EL (cell line): ENCODE measurements at regions not wholly inside any gene's neighbourhood (a gene's known extent, or its start where the extent isn't known, plus 50 kb on each side); places are given as distances from the start of the nearest gene placed in this dataset.
A peak's percentile ranks its signal among the peaks of the same experiment; 100 is the strongest.
"Not testable (repeated sequence)": the region's sequence is repeated elsewhere in the genome, so short reads cannot be mapped to it uniquely, and the experiment has no call there.

Source experiments
- DNase-seq: peaks from one replicate; pipeline ENCODE4 v3.0.0-alpha.2; 2016

DNA sequence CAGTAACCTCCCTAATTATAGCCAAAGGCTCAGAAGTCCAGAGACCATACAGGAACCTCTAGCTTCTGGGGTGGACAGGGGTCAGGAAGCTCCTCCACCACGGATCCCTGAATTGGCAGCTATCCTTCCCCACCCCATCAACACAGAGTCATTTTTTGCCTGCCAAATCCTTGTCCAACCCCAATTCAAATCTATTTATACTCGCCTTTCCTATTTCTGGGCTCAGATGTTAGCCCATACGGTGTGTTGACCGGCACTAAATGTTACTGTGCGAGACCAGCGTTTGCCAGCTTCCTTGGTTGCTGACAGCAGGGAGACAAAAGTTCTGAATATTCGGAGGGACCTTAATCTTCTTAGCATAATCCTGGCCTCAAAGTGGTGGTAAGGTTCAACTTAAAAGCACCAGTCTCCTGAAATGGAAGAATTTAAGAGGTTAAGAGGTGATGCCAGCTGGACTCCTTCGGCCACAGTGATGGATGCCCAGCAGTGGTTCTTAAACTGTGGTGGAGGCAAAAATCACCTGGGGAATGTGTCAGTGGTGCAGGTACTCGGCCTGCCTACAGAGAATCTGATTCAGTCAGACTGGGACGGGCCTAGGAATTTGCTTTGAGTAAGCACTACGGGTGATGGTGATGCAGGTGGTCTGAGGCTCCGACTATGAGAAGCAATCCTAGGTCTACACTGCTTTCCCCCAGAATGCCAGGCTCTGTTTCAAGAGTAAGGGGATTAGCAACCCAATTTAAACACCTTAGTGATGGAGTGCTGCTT lies 204.8 kb upstream of the MEF2C start:
- no peak for DNase-seq

DNA sequence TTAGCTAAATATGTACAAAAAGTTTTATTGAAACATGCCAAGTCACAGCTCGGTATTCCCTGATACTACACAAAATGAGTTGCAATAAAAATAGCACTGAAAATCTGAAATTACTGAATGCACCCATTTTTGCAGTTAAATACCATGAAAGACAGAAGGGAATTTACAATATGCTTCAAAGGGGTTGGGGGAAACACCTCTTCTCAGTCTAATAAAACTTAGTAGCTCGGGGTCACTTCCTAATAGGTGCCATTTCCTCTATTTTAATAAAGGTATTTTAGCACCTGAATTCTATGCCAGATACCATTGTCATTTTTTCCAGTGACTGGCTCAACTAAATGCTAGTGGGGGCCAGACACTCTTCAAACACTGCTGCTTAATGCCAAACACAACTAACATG lies 204.1 kb upstream of the MEF2C start:
- DNase-seq: no peak

DNA sequence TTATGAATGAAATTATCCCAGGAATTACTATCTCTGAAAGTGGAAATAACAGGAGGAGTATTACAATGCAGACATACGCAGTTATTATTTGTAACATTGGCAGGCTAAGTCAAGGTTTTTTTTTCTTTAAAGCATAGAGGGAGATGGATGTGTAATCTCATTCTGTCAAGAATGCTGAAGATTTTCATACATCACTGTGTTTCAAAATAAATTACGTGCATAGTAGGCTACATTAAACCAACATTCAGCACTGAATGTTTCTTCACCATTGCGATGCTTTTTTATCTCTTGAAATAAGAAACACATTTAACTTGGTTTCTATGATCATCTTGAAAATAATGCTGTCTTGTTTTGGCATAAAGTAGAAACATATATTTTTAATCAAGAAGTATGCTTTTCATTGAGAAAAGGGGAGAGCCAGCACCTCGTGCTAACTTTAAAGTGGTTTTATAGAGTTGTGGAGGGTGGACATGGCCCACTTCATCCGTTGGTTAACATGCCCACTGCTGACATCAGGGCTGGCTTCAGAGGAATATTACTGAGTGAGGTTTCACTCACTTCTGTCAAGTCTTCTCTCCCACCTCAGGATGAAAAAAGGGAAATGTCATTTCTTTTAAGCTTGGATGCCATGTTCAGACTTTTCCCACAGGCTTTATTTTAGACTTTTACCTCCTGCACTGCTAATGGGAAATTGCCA lies 203.6 kb upstream of the MEF2C start:
- no peak for DNase-seq

DNA sequence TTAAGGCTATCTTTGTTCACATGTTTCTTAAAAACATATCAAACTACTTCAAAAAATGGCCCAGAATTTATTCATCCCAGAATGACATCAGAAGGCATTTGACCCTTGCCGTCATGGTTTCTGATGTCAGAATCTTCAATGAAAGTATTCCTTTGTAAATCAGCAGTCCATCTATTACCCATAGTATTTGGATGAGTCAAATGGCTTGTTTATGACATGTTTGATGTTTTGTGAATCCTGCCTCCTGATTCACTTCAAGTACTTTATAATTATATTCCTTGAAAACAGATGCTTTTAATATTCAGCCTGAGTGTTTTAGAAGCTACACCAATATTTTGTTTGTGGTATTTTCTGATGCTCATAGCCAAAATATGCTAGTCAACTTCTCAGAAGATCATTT lies 200.8 kb upstream of the MEF2C start:
- DNase-seq: peak; percentile 1

DNA sequence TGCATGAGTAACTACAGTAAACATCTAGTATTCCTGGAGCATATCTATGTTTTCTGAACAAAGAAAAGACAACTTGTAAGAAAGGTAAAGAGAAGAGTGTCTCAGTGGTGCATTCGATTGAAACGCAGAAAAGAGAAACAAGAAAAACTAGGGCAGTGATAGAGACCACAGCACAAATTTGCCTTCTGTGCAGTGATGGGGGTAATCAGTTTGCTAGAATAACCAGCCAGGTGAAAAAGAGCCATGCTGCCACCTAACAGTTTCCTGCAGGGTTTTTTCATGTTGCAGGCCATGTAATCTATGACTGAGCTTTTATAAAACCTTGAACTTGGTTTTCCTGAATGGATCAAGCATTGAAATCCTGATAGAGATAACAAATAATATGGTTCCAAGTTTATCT lies 198.4 kb upstream of the MEF2C start:
- DNase-seq: no peak

DNA sequence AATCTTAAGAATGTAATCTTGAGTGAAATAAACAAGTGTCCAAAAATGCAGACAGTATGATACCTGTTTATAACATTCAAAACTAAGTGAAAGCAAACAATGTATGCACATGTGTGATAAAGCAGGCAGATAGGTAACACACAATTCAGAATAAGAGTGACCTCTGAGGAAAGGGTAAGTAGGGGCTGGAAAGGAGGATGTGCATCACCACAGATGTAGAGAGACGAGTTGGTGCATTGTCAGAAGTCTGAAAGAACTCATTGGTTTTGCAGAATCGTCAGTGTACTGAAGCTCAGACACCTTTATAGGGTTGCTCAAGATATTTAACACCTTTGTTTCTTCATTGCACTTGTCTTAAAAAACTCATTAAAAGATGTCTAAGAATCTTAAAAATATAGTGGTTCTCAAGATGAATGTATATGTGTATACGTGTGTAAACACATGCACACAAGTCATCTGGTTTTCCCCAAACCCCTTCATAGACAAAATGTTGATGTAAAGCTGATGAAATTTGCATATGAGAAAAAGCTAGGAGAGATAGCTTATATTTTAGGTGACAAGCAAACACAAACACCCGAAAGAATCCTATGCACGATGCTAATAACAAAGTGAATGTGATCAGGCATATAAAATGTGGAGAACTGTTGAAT lies 197.6 kb upstream of the MEF2C start:
- DNase-seq: no peak

DNA sequence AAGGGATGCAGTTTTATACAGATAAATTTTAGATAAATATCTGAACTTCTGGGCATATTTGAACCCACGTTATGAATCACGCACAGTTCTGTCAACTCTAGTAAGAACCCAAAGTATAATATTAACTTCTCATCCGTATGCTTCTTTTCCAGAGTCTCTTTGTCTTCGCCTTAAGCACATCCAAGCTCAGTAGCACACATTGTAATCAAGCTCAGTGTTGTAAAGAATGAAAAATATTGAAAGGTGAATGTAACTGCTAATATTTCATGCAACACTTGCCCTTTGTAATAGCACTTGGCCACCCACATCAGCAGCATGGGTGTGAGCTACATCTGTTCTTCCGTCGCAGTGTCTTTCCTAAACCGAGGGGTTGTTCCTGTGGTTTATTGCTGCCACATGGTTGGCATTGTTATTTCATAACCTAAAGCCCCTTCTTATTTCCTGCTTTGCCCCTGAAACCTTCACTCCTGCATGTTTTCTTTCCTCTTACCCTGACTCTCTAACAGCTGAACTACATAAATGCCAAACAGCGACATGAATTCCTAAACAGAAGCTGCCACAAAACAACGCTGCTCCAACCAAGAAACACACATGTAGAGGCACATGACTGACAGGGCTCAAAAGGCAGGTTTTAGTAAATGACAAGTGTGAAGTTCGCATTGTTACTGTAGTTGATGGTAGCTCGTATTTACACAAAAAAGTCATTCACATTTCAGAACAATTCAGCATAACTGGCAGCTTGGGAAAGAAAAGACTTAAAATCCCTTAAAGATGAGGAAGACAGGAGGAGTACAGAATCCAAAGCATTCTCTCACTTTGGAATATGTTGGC lies 190.1 kb upstream of the MEF2C start:
- DNase-seq: no peak

DNA sequence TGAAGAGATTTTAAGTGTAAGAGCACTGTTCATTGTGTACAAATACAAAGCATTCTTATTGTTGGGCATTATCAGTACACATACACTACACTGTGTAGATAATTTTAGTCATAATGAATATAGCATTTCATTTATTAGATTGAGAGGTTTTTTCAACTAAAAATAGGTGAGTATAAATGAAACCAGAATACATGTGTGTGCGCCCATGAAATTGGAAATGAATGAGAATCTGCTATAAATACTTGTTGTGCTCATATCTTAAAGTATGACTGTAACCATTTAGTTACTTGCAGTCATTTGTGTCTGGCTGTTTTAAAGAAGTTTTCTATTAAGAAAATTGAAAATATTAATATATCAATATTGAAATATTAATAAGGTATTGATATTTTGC lies 189.0 kb upstream of the MEF2C start:
- no peak for DNase-seq

DNA sequence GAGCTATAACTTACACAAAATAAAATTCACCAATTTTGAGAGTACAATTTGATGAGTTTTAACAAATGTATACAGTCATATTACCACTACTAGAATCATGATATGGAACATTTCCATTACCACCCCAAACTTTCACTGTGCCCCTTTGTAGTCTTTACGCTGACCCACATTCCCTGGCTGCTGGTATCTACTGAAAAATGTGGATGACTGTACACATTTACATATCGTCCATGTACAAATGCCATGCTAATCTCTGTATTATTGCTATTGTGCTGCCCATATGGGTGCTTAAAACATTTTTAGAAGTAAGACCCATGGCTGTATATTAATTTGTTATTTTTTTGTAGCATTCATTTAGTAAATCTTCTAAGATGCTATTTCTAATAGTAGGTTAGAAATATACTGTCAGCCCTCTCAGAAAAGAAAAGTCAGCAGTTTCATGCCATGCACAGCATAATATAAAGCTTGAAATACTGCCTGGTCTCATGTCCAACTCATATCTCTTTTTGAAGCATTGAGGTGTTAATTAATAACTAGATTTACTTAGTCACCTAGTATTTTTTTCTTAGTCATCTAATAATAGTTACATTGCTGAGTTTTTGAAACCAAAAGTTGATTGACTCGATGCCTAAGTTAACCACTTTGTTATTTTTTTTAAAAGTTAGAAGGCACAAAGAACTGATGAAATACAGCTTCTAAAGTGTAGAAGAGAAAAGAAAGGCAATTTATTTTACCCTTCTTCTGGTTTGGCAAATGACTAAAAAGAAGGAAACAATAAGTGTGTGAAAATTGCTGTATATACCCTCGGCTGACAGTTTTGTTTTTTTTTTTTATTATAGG lies 188.3 kb upstream of the MEF2C start:
- no peak for DNase-seq

DNA sequence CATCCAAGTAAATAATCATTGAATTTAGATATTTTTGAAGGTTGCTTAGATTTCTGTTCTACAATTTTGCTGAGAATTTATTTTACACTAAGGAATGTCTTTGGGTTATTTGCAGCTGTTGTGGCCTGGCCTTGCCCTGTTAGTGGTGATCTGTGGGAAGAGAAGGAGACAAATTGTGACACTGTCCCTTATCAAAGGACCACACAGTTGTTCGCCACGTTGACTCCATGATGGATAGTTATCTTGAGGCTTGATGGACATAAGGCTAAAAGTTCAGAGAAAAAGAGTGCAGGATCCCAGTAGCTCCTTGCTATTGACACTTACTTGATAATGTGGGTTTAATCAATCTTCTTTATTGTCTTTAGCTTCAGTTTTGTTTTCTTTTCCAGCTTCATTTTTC lies 186.6 kb upstream of the MEF2C start:
- DNase-seq: no peak

DNA sequence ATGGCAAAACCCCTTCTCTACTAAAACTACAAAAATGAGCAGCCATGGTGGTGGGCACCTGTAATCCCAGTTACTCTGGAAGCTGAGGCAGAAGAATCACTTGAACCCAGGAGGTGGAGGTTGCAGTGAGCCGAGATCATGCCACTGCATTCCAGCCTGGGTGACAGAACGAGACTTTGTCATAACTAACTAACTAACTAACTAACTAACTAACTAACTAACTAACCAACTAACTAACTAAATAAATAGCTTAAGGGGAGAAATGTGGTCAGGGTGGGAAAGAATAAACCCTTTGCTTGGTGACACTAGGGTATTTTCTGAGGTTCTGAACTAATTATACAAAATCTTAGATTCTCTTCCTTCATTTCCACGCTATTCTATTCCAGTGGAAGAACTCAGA lies 184.4 kb upstream of the MEF2C start:
- no peak for DNase-seq

DNA sequence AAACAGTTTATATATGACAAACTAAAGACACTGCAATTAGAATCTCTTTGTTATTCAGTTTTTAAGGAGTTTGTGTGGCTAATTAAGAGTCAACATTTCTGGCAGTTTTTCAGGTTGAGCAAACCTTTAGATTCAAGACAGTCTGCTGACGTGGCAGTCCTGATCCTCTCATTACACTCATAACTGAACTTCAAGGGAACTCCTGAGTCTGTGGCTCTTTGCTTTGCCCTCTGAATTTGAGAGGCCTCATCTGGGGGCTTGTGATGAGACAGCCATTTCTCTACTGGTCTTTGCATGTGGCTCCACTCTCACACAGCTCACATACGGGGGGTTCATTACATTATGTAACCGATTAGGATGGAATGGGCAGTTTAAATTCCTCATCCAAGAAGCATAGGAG lies 182.9 kb upstream of the MEF2C start:
- no peak for DNase-seq

DNA sequence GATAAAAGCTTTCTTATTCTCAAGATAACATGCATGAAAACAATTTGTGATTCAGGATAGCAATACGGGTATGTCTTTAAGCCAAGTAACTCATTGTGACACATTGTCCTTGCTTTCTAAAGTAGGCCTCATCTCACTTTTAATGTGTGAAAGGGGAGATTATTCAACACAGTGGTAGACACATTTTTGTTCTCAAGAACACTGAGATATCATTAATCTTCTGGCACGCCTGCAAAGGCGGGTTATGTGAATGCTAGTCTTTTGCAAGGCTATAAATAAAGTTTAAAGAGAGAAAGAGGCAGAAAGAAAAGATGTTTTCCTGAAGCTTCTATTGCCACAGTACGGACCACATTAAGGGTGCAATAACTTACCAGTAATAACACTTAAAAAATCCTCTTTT lies 181.8 kb upstream of the MEF2C start:
- no peak for DNase-seq

DNA sequence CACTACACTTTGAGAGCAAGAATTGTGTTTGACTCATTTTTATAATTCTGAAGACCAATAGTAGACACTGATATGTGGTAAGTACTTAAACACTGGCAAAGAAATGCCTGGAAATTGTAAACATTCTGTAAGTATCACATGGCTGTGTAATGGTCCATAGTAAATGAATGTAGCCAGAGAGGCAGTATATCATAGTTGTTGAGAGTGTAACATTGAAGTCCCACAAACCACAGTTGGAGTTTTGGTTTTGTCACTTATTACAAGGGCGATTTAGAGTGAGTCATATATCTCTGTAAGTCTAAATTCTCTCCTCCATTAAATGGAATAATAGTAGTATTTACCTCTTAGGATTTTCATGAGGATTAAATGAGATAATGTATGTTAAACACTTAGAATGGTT lies 181.1 kb upstream of the MEF2C start:
- DNase-seq: no peak

DNA sequence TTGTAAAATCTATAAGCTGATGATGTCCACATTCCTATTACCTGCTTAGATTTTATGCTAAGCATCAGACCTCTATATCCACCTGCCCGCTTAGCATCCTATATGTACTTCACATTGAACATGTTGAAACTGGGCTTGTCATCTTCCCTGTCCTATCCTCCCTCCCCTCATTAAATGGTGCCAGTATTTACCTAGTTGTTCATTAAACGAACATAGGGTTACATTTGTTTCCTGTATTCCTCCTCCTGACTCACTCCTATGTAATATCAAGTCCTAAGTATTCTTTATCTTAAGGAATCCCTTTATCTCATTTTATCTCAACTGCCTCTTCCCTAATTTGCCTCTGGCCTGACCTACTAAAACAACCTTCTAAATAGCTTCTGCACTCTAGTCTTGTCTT lies 177.8 kb upstream of the MEF2C start:
- DNase-seq: no peak

DNA sequence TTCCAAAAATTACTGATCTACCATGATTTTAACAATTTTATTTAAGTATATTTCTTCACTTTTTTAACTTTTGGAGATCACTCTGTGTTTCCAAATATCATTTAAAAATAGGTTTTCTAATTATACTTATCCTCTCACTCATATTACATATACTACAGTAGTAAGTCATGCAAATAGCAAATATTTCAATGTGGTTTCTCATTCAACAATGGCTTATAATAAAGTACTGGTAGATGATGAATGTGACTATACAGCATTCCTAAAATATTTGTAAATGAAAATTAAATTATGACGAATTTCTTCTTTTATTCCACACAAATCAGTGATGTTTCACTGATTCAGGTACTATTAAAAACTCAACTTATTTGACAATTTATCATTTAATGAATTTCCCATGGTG lies 176.3 kb upstream of the MEF2C start:
- DNase-seq: no peak

DNA sequence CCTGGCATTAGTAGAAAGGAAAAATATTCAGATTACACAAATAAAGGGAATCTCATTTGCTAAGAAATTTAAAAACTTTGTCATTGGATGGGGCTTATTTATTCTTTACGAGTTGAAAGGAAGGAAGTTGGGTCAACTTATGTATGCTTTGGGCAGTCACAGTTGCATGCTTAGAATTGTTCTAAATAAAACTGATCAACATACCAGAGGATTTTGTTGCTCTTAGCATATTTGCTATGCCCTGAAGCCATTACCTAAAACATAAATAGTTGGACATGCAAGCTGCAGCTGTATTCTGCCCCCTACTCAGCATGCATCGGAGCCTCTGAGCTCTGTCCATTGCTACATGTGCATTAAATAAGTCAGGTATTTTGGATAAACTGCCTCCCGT lies 172.7 kb upstream of the MEF2C start:
- DNase-seq: no peak

DNA sequence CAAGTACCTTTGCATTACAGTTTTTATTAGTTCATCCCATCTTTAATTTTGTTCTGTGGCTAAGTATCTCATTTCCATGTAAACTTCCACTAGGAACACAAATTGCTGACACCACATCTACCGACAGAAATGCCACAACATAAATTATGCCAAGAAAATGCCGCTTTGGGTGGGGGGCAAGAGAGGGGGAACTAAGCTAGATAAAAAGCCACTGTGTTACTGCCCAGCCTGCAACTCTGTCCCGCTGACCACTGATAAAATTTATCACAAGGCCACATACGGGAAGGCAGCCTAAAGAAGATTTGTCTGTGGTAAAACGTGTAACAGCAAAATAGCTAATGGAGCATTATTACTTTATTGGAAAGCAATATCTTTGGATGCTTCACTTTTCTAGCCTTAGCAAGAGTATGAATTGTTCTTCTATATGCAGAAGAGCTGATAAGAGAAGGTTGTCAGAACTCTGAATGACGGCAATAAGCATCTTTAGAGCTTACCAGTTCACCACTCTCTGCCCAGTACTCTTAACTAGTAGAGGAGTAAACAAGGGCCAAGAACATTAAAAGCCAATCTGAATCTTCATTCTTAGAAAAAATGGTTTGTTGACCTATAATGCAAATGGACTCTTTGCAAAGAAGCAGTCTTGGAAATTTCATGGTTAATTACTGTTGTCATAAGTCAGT lies 172.2 kb upstream of the MEF2C start:
- DNase-seq: no peak

DNA sequence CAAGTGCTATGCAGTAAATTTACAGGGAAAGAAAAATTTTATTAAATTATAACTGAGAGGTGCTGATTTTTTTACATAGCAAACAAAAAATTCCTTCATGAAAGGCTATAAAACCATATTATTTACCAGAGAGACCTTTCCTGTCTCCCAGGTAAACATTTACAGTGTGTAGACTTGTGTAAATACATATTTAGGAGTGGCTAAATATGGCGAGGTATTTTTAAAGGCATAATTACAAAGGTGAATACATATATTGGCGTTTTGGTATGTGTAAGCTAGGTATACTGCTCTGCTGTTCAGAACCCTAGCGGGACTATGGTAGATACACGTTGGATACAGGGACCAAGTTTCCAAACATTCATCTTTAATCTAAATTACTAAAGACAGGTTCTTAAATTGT lies 170.6 kb upstream of the MEF2C start:
- no peak for DNase-seq

DNA sequence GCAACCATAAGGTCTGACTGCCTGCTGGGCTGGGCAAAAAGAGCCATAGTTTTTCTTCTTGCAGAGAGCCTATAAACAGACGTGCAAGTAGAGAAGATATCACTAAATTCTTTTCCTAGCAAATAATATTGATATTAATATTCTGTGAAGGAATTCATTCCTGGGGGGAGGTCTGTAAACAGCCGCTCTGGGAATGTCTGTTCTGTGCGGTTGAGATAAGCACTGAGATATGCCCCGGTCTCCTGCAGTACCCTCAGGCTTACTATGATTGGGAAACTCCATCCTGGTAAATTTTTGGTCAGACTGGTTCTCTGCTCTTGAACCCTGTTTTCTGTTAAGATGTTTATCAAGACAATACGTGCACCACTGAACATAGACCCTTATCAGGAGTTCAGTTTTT lies 167.1 kb upstream of the MEF2C start:
- not testable (repeated sequence) for DNase-seq

DNA sequence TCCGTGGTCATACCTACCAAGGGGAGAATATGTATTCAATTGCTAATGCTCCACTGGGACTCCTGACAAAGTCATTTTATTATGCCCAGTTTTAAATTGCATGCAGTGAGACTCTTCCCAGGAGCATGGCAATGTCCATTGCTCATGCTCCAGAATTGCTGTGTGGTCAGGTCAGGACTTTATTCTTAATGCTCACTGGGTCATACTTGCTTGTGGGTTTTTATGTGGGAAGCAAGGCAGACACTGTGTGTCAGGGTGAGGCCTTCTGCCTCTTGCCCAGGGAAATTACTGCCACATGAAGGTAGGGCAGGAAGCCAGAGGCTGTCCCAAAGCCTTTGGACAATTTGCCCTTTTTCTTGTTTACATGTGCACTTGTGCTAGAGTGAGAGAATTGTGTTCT lies 164.6 kb upstream of the MEF2C start:
- no peak for DNase-seq

DNA sequence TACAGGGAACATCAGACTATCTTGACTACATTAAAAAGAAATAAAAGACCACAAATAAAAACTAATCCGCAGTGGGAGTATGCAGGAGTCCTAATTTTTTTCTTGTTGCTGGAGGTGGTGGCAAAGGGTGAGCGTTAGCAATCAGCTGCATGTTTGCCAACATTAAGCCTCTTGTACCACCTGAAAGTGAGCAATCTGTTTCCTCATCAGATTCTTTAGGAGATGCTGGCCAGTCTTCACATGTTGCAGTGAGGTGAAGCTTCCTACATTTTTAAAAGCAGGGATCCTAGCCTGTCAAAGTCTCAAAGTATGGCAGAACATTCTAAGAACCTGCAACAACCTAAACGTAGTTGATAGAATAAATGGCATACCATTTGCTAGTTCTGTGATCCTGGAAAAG lies 162.2 kb upstream of the MEF2C start:
- DNase-seq: no peak
